Body of pancreas (tissue), 4 donors: ENCODE measurements at regions not wholly inside any gene's neighbourhood (a gene's known extent, or its start where the extent isn't known, plus 50 kb on each side); places are given as distances from the start of the nearest gene placed in this dataset.
A peak's percentile ranks its signal among the peaks of the same experiment; 100 is the strongest.

Experiments used
- ATAC-seq: fragments of 150-250 bp; one replicate; pipeline ENCODE4 v1.9.1; 2016
- DNase-seq, 4 donors: peaks; one replicate each; pipeline ENCODE4 v3.0.0-alpha.2; 2019
- H3K27ac ChIP-seq, 4 donors: fragments of 200-600 bp; sonication (generic); 1 replicate in 3 of 4; 2 replicates in 1 of 4; pipeline versions ENCODE4 v1.5.1 to v1.6.1; 2016 to 2019; ENCODE audit warnings: mild to moderate bottlenecking in 1 of 4, mixed read lengths in 1 of 4, moderate library complexity in 1 of 4
- H3K27me3 ChIP-seq, 2 donors: fragments of 200-600 bp; sonication (generic); one replicate each; pipeline ENCODE4 v1.6.0; 2016; ENCODE audit warnings: mild to moderate bottlenecking in 1 of 2
- H3K36me3 ChIP-seq, 2 donors: fragments of 200-600 bp; sonication (generic); replicated peaks in 1 of 2; 2 replicates each; pipeline ENCODE4 v1.5.1; 2016; ENCODE audit warnings: low read depth in 2 of 2; ENCODE audit not compliant: insufficient read depth in 1 of 2
- H3K4me1 ChIP-seq: fragments of 200-600 bp; sonication (generic); one replicate; pipeline ENCODE4 v1.6.0; 2016
- H3K4me3 ChIP-seq, 2 donors: fragments of 200-600 bp; sonication (generic); 1 replicate in 1 of 2; 2 replicates in 1 of 2; pipeline ENCODE4 v1.5.1; 2016 to 2019
- H3K9me3 ChIP-seq, 3 donors: fragments of 200-600 bp; sonication (generic); 1 replicate in 2 of 3; 2 replicates in 1 of 3; pipeline ENCODE4 v1.5.1; 2016
- POLR2A ChIP-seq, 3 donors: fragments of 450-650 bp; IDR thresholded peaks; one replicate each; pipeline ENCODE4 v1.6.1; 2016; ENCODE audit warnings: antibody characterized with exemption in 3 of 3, mild to moderate bottlenecking in 2 of 3
- WGBS, 2 donors: methylation state at CpG; one replicate each; pipeline ENCODE4 v1.1.5; 2017; 5-methylcytosine and 5-hydroxymethylcytosine counted together
- intact Hi-C: fragments of 100-400 bp; cut with DNase I; formaldehyde crosslinking; loops from one replicate; pipeline ENCODE4 v1.15.1; 2023
- TF ChIP-seq, protein P1 (sequence below), 7 experiments: fragments of 450-650 bp in 4 of 7; fragments of 200-600 bp in 3 of 7; sonication (generic) in 3 of 7; IDR thresholded peaks; one replicate each; pipeline ENCODE4 v1.5.1; 2016 to 2019; ENCODE audit warnings: antibody characterized with exemption in 7 of 7

DNA sequence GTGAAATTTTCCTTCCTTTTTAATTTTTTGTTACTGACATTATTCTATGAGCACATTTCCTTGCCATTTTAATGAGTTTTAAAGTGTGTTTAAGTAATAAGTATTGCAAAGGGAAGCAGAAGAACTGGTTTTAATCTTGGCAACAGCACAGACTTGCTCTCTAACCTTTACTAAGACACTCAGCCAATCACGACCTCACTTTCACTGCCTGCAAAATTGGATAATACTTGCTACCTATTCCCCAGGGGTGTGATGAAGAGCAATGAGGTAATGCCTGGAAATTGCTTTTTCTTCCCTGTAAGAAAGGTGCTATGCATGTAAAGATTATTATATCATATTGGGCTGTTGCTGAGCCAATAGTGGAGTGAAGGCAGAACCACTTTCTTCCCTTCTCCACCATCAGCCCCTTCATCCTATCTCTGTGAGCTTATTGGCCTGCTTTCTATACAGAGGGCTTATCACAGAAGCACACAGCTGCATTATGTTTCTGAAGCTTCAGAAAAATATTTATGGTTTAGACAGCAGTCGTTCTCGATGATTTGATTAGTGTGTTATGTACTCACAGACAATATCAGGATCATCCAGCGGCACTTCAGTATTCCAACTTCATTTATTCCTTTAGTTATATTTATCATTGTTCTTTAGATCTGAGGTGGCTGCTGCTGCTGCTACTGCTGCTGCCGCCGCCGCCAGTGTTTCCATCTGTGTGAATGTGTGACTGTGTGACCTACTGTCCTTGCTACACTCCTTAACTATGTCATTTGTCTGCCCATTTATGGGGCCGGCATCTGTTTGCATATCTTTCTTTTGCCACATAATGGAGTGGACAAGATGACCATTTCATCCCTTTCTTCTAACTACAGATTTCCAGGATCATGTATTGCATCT is 255.1 kb downstream of the C4orf33 start:
- H3K36me3 ChIP-seq, result no peaks in the 10 kb centered on the region
- peak in 1 of 4 donors; percentile 15 for DNase-seq
- no peak for TF ChIP-seq POLR2A (IDR thresholded peaks at IDR 0.05)
- TF ChIP-seq, protein P1, sequence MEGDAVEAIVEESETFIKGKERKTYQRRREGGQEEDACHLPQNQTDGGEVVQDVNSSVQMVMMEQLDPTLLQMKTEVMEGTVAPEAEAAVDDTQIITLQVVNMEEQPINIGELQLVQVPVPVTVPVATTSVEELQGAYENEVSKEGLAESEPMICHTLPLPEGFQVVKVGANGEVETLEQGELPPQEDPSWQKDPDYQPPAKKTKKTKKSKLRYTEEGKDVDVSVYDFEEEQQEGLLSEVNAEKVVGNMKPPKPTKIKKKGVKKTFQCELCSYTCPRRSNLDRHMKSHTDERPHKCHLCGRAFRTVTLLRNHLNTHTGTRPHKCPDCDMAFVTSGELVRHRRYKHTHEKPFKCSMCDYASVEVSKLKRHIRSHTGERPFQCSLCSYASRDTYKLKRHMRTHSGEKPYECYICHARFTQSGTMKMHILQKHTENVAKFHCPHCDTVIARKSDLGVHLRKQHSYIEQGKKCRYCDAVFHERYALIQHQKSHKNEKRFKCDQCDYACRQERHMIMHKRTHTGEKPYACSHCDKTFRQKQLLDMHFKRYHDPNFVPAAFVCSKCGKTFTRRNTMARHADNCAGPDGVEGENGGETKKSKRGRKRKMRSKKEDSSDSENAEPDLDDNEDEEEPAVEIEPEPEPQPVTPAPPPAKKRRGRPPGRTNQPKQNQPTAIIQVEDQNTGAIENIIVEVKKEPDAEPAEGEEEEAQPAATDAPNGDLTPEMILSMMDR (IDR thresholded peaks at IDR 0.05), result no peak
- H3K27ac ChIP-seq, result no peak overlapping the region
- 58 to 63% methylated on average over 8 of the region's 8 CpGs for WGBS, 2 donors
- no peaks in the 10 kb centered on the region for H3K27me3 ChIP-seq
- intact Hi-C loops, result no loop called here
- ATAC-seq, result peak; percentile 55
- H3K9me3 ChIP-seq, result no peaks in the 10 kb centered on the region
- no peak overlapping the region for H3K4me3 ChIP-seq
- no peaks in the 10 kb centered on the region for H3K4me1 ChIP-seq

DNA sequence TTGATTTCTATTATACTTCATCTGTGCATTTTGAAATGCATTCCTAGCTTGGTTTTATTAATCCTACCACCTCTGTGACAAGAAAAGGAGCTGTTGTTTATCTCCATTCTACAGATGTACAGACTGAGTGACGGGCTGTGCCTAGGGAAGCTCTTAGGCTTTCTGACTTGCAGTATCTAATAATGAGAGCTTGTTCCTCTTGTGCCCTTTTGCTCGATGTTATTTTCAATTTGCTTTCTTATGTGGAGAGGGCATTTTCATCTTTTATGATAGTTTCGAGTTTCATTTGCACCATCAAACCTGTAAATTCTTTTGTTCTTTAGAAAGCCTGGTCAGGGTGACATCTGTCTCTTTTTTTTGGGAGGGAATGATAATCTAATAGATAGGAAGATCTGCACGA is 256.5 kb downstream of the C4orf33 start:
- H3K4me3 ChIP-seq, result no peak overlapping the region
- no peak overlapping the region for H3K27ac ChIP-seq
- no peaks in the 10 kb centered on the region for H3K27me3 ChIP-seq
- 60 to 71% methylated on average over 4 of the region's 4 CpGs for WGBS, 2 donors
- TF ChIP-seq POLR2A (IDR thresholded peaks at IDR 0.05), result no peak
- TF ChIP-seq, protein P1 (IDR thresholded peaks at IDR 0.05), result no peak
- H3K4me1 ChIP-seq, result no peaks in the 10 kb centered on the region
- no peak for DNase-seq
- intact Hi-C loops, result no loop called here
- H3K9me3 ChIP-seq, result no peaks in the 10 kb centered on the region
- ATAC-seq, result no peak
- H3K36me3 ChIP-seq, result no peaks in the 10 kb centered on the region

DNA sequence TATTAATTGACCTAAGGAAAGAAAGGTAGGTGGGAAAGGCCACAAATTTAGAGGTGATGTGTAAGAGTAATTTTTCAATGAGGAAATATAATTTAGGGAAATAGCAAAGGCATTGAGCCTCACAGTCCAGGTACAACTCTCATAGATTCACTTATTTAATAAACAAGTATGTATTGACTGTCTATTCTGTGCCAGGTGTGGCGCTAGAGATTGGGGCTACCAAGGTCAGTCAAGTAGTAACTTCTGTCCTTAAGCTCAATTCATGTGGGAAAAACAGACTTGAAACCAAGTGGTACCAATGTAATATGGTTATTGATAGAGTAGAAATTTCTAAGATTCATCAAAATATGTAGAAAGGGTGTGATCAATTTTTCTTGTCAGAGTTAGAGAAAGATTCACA is 257.5 kb downstream of the C4orf33 start:
- no peaks in the 10 kb centered on the region for H3K9me3 ChIP-seq
- WGBS, 2 donors, result 31 to 38% methylated on average over 1 of the region's 1 CpG
- ATAC-seq (no peak), DNase-seq (no peak)
- intact Hi-C loops, result no loop called here
- TF ChIP-seq POLR2A (IDR thresholded peaks at IDR 0.05), result no peak
- TF ChIP-seq, protein P1 (IDR thresholded peaks at IDR 0.05), result no peak
- no peak overlapping the region for H3K27ac ChIP-seq
- no peak overlapping the region for H3K4me3 ChIP-seq
- H3K4me1 ChIP-seq, result no peaks in the 10 kb centered on the region
- H3K27me3 ChIP-seq, result no peaks in the 10 kb centered on the region
- no peaks in the 10 kb centered on the region for H3K36me3 ChIP-seq

DNA sequence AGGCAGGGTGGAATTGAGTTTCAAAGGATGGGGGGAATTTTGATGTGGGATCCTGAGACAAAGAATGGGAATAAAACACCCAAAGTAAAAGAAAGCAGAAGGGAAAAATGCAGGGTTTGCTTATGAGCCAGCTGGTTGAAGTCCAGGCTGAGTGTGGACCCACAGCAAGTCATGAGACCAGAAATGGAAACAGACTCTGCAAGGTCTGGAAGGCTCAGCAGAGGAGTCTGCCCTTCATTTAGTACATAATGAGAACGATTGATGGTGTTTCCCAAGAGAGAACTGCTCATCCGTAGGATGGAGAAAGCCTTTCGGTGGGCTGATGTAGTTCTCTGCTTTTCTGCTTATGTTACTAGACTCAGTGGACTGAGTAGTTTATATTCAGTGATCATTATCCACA is 259.1 kb downstream of the C4orf33 start:
- no peaks in the 10 kb centered on the region for H3K27me3 ChIP-seq
- no peak overlapping the region for H3K4me3 ChIP-seq
- H3K4me1 ChIP-seq, result no peaks in the 10 kb centered on the region
- intact Hi-C loops, result no loop called here
- TF ChIP-seq, protein P1 (IDR thresholded peaks at IDR 0.05), result no peak
- no peak for TF ChIP-seq POLR2A (IDR thresholded peaks at IDR 0.05)
- no peak for DNase-seq
- H3K36me3 ChIP-seq, result no peaks in the 10 kb centered on the region
- no peak overlapping the region for H3K27ac ChIP-seq
- 60 to 82% methylated on average over 3 of the region's 3 CpGs for WGBS, 2 donors
- ATAC-seq, result no peak
- H3K9me3 ChIP-seq, result no peaks in the 10 kb centered on the region

DNA sequence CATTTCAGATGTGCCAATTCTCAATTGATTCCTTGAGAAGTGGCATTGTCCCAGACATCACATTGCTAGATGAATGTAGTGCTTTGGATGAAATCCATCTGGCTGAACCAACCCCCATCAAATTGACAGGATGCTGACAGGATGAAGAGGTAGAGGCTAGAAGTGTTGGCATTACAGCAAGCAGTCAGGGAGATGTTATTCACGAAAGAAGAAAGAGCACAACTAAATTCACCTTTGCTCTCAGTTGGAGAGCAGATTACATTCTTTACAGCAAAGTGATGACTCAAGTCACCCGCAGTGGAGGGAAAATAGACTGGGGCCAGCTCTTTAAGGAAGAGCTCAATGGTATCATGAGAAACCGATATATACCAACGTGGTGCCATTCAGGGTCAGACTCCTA is 259.6 kb downstream of the C4orf33 start:
- WGBS, 2 donors, result 60% methylated on average over 4 of the region's 4 CpGs
- ATAC-seq (no peak), DNase-seq (no peak)
- H3K27ac ChIP-seq, result no peak overlapping the region
- H3K4me1 ChIP-seq, result no peaks in the 10 kb centered on the region
- no peaks in the 10 kb centered on the region for H3K27me3 ChIP-seq
- intact Hi-C loops, result no loop called here
- H3K4me3 ChIP-seq, result no peak overlapping the region
- no peak for TF ChIP-seq POLR2A (IDR thresholded peaks at IDR 0.05)
- TF ChIP-seq, protein P1 (IDR thresholded peaks at IDR 0.05), result no peak
- H3K9me3 ChIP-seq, result no peaks in the 10 kb centered on the region
- H3K36me3 ChIP-seq, result no peaks in the 10 kb centered on the region
